KOPT-K1 (cell line): ENCODE measurements at regions not wholly inside any gene's neighbourhood (a gene's known extent, or its start where the extent isn't known, plus 50 kb on each side); places are given as distances from the start of the nearest gene placed in this dataset.
"Not testable (repeated sequence)": the region's sequence is repeated elsewhere in the genome, so short reads cannot be mapped to it uniquely, and the experiment has no call there.

Source experiments
- H3K27ac ChIP-seq: fragments of 200-600 bp; sonication (generic); 2 replicates; pipeline ENCODE4 v1.5.1; 2016; ENCODE audit warnings: antibody characterized with exemption, mild to moderate bottlenecking, low read depth, low read length; ENCODE audit not compliant: poor library complexity, severe bottlenecking
- H3K36me3 ChIP-seq: fragments of 200-600 bp; sonication (generic); 2 replicates; pipeline ENCODE4 v1.5.1; 2017; ENCODE audit warnings: antibody characterized with exemption, mild to moderate bottlenecking, low read length, moderate library complexity; ENCODE audit not compliant: insufficient read depth
- H3K9me3 ChIP-seq: fragments of 200-600 bp; sonication (generic); 2 replicates; pipeline ENCODE4 v1.5.1; 2017; ENCODE audit warnings: antibody characterized with exemption, low read length, mild to moderate bottlenecking; ENCODE audit not compliant: insufficient read depth, poor library complexity, severe bottlenecking

GRCh38 chr18:43847164-43848091 is 570.1 kb upstream of the SYT4 start:
- no peak overlapping the region for H3K27ac ChIP-seq
- no peaks in the 10 kb centered on the region for H3K36me3 ChIP-seq
- H3K9me3 ChIP-seq = no peaks in the 10 kb centered on the region

GRCh38 chr18:43849831-43850230 is 572.5 kb upstream of the SYT4 start:
- not testable (repeated sequence) for H3K9me3 ChIP-seq, H3K27ac ChIP-seq, H3K36me3 ChIP-seq

GRCh38 chr18:43855376-43855775 is 578.1 kb upstream of the SYT4 start:
- Histone ChIP-seq H3K36me3 (no peaks in the 10 kb centered on the region), H3K9me3 (no peaks in the 10 kb centered on the region), H3K27ac (no peak overlapping the region)

- no peaks in the 10 kb centered on the region for H3K36me3 ChIP-seq
- no peak overlapping the region for H3K27ac ChIP-seq
- no peaks in the 10 kb centered on the region for H3K9me3 ChIP-seq
Measured at GRCh38 chr18:43863180-43863579, 585.9 kb upstream of the SYT4 start.

- Histone ChIP-seq H3K27ac (no peak overlapping the region), H3K9me3 (no peaks in the 10 kb centered on the region), H3K36me3 (no peaks in the 10 kb centered on the region)
Measured at GRCh38 chr18:43866696-43867095, 589.4 kb upstream of the SYT4 start.

GRCh38 chr18:43868497-43868995 is 591.3 kb upstream of the SYT4 start:
- Histone ChIP-seq H3K27ac (no peak overlapping the region), H3K9me3 (no peaks in the 10 kb centered on the region), H3K36me3 (no peaks in the 10 kb centered on the region)

- H3K9me3 ChIP-seq = no peaks in the 10 kb centered on the region
Measured at GRCh38 chr18:43869451-43870008, 592.2 kb upstream of the SYT4 start.

GRCh38 chr18:43870626-43871025 is 593.3 kb upstream of the SYT4 start:
- Histone ChIP-seq H3K36me3 (no peaks in the 10 kb centered on the region), H3K27ac (no peak overlapping the region), H3K9me3 (no peaks in the 10 kb centered on the region)

More at GRCh38 chr18:43869451-43870008, 592.2 kb upstream of the SYT4 start:
- Histone ChIP-seq H3K36me3 (no peaks in the 10 kb centered on the region), H3K27ac (no peak overlapping the region)

- H3K27ac ChIP-seq = no peak overlapping the region
- no peaks in the 10 kb centered on the region for H3K36me3 ChIP-seq
- H3K9me3 ChIP-seq = no peaks in the 10 kb centered on the region
Measured at GRCh38 chr18:43875511-43875910, 598.2 kb upstream of the SYT4 start.

GRCh38 chr18:43876286-43876685 is 599.0 kb upstream of the SYT4 start:
- Histone ChIP-seq H3K9me3 (no peaks in the 10 kb centered on the region), H3K36me3 (no peaks in the 10 kb centered on the region), H3K27ac (no peak overlapping the region)

- Histone ChIP-seq H3K36me3 (no peaks in the 10 kb centered on the region), H3K27ac (no peak overlapping the region), H3K9me3 (no peaks in the 10 kb centered on the region)
Measured at GRCh38 chr18:43876748-43877147, 599.5 kb upstream of the SYT4 start.

- Histone ChIP-seq H3K27ac (no peak overlapping the region), H3K9me3 (no peaks in the 10 kb centered on the region), H3K36me3 (no peaks in the 10 kb centered on the region)
Measured at GRCh38 chr18:43877616-43878321, 600.5 kb upstream of the SYT4 start.

GRCh38 chr18:43879415-43879814 is 602.1 kb upstream of the SYT4 start:
- Histone ChIP-seq H3K9me3 (no peaks in the 10 kb centered on the region), H3K36me3 (no peaks in the 10 kb centered on the region), H3K27ac (no peak overlapping the region)

- Histone ChIP-seq H3K9me3 (no peaks in the 10 kb centered on the region), H3K27ac (no peak overlapping the region), H3K36me3 (no peaks in the 10 kb centered on the region)
Measured at GRCh38 chr18:43882358-43883055, 605.2 kb upstream of the SYT4 start.

GRCh38 chr18:43883886-43884285 is 606.6 kb upstream of the SYT4 start:
- no peaks in the 10 kb centered on the region for H3K9me3 ChIP-seq
- no peak overlapping the region for H3K27ac ChIP-seq
- H3K36me3 ChIP-seq = no peaks in the 10 kb centered on the region
